HL-60 (cell line): ENCODE measurements at regions not wholly inside any gene's neighbourhood (a gene's known extent, or its start where the extent isn't known, plus 50 kb on each side); places are given as distances from the start of the nearest gene placed in this dataset.

ENCODE experiments used
- CTCF ChIP-seq: IDR thresholded peaks from one replicate; pipeline ENCODE4 v1.5.1; 2011; ENCODE audit warnings: low read length, control low read depth, inconsistent platforms; ENCODE audit not compliant: insufficient read depth
- GABPA ChIP-seq: IDR thresholded peaks from 2 replicates; pipeline ENCODE4 v1.6.1; 2012; ENCODE audit warnings: low read depth
- POLR2AphosphoS5 ChIP-seq: IDR thresholded peaks from 2 replicates; pipeline ENCODE4 v1.6.1; 2012; ENCODE audit warnings: low read depth
- REST ChIP-seq: IDR thresholded peaks from 2 replicates; pipeline ENCODE4 v1.6.1; 2012; ENCODE audit warnings: low read depth; ENCODE audit not compliant: insufficient replicate concordance

GRCh38 chr10:59020502-59020901 lies 155.9 kb upstream of the PHYHIPL start:
- TF ChIP-seq CTCF (no peak), POLR2AphosphoS5 (no peak), REST (no peak), GABPA (no peak)
